Naive thymus-derived CD8-positive, alpha-beta T cell (primary cell): ENCODE measurements at regions not wholly inside any gene's neighbourhood (a gene's known extent, or its start where the extent isn't known, plus 50 kb on each side); places are given as distances from the start of the nearest gene placed in this dataset.

ENCODE experiments used
- ATAC-seq, 2 donors: fragments of 150-1000 bp; cut with Tn5 transposase in 1 of 2; sonication (Bioruptor Pico), chemical (Tn5 transposase) in 1 of 2; 1 replicate in 1 of 2; 2 replicates in 1 of 2; pipeline ENCODE4 v1.10.0; 2021; ENCODE audit warnings: mild to moderate bottlenecking in 2 of 2, moderate library complexity in 2 of 2
- POLR2A ChIA-PET: fragments of 350-600 bp; sonication (Branson Sonifier 250); formaldehyde crosslinking; loops from one replicate; lab custom pipeline; 2021; ENCODE audit warnings: antibody characterized with exemption; lab: Charles Lee
- DNase-seq, 10 donors: peaks; one replicate each; pipeline versions ENCODE4 v3.0.0 to v3.0.0-alpha.2; 2020 to 2022
- H3K27ac Mint-ChIP-seq, 10 donors: one replicate each; pipeline ENCODE4 v1.8.0; 2020 to 2022; ENCODE audit warnings: mild to moderate bottlenecking in 10 of 10, mixed read lengths in 10 of 10, moderate library complexity in 4 of 10, inconsistent platforms in 1 of 10
- H3K27me3 Mint-ChIP-seq, 5 donors: one replicate each; pipeline ENCODE4 v1.8.0; 2021 to 2022; ENCODE audit warnings: mixed read lengths in 5 of 5
- H3K36me3 Mint-ChIP-seq, 3 donors: one replicate each; pipeline ENCODE4 v1.8.0; 2020 to 2022; ENCODE audit warnings: mixed read lengths in 3 of 3, mild to moderate bottlenecking in 2 of 3, inconsistent platforms in 1 of 3
- H3K4me1 Mint-ChIP-seq, 4 donors: one replicate each; pipeline ENCODE4 v1.8.0; 2021 to 2022; ENCODE audit warnings: mixed read lengths in 4 of 4
- H3K4me3 Mint-ChIP-seq, 10 donors: one replicate each; pipeline ENCODE4 v1.8.0; 2020 to 2022; ENCODE audit warnings: mild to moderate bottlenecking in 10 of 10, mixed read lengths in 10 of 10, moderate library complexity in 6 of 10, inconsistent platforms in 1 of 10
- H3K9me3 Mint-ChIP-seq, 9 donors: one replicate each; pipeline ENCODE4 v1.8.0; 2020 to 2022; ENCODE audit warnings: mixed read lengths in 9 of 9, mild to moderate bottlenecking in 3 of 9, inconsistent platforms in 1 of 9, moderate library complexity in 1 of 9

DNA sequence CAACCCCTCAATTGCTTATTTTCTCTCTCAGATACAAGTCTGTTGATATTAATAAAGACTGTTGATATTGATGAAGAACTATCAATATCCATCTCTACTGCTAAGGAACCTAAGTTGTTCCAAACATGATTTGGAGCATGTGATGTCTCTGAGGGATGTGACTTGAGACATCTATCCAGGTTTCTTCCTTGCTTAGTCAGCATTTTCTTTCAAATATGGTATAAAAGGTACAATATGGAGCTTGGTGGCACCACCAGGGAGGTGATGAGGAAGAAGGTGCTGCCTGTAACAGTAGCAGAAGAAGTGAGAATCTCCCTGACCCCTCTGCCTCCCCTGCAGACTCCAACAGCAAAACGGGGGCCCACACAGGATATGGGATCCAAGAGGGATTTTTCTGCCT, 329.0 kb downstream of the MAF start:
- ATAC-seq (no peak), DNase-seq (no peak)
- peak overlapping the region in 8 of 10 donors; percentile 22 to 90 (median 52) for H3K27ac Mint-ChIP-seq
- peaks cover 32 to 64% (median 61%) of the 10 kb centered on the region in 4 donors for H3K4me1 Mint-ChIP-seq
- POLR2A ChIA-PET, result no interaction called here
- no peaks in the 10 kb centered on the region for H3K36me3 Mint-ChIP-seq
- H3K27me3 Mint-ChIP-seq, result peaks cover 22 to 77% (median 57%) of the 10 kb centered on the region in 5 donors
- H3K9me3 Mint-ChIP-seq, result peaks cover 0 to 3% (median 0%) of the 10 kb centered on the region in 9 donors
- H3K4me3 Mint-ChIP-seq, result peak overlapping the region; percentile 51 to 81 (median 71)

- peaks cover 0 to 4% (median 0%) of the 10 kb centered on the region in 9 donors for H3K9me3 Mint-ChIP-seq
- H3K4me3 Mint-ChIP-seq, result peak overlapping the region in 3 of 10 donors; percentile 6 to 62 (median 61)
- ATAC-seq (no peak), DNase-seq (no peak)
- peaks cover 0 to 4% (median 0%) of the 10 kb centered on the region in 3 donors for H3K36me3 Mint-ChIP-seq
- H3K27ac Mint-ChIP-seq, result no peak overlapping the region
- H3K27me3 Mint-ChIP-seq, result peaks cover 28 to 77% (median 57%) of the 10 kb centered on the region in 5 donors
- peaks cover 34 to 64% (median 61%) of the 10 kb centered on the region in 4 donors for H3K4me1 Mint-ChIP-seq
- POLR2A ChIA-PET, result interaction anchor here (0.7 kb wide), 1 partner anchor 145 kb away, joined by 3 read pairs; no protein-coding TSS in a partner anchor
These were observed 330.5 kb downstream of the MAF start for GRCh38 chr16:79270011-79270410.

DNA sequence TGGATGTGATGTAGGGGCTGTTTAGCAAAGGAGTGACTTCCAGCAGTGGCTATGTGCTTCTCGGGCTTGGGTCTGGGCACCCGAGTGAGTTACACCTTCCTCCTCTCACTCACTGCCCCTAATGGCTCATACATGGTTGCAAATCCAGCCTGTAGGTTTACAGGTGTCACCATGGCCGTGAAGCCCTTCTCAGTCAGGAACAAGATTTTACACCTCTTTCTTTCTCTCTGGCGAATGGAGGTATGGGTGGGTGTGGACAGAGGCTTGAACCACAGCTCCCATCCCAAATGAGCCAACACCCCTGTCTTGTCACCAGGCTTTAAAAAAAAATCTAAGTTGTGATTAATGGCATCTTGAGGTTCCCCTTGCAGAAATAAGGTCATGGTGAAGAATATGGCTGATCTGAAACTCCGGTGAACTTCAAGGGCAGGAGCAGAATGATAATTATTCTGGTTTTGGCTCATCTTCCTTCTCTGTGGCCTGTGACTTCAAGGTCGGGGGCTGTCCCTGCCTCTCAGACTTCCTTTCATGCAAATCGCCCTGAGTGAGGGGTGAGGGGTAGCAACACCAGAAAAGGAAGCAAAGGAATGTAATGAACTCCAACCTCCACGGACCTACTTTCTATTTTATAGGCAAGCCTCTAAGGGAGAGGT, 331.2 kb downstream of the MAF start:
- ATAC-seq, result no peak
- POLR2A ChIA-PET, result no interaction called here

GRCh38 chr16:79267781-79268180, 332.8 kb downstream of the MAF start:
- Mint-ChIP-seq H3K4me1 (peaks cover 28 to 57% (median 53%) of the 10 kb centered on the region in 4 donors), H3K36me3 (peaks cover 0 to 6% (median 0%) of the 10 kb centered on the region in 3 donors), H3K4me3 (no peak overlapping the region), H3K27ac (peak overlapping the region in 1 of 10 donors; percentile 58), H3K27me3 (peaks cover 36 to 83% (median 64%) of the 10 kb centered on the region in 5 donors), H3K9me3 (peaks cover 0 to 4% (median 0%) of the 10 kb centered on the region in 9 donors)
- no peak for ATAC-seq
- no peak for DNase-seq
- POLR2A ChIA-PET, result no interaction called here

More for the DNA sequence above, 331.2 kb downstream of the MAF start:
- Mint-ChIP-seq H3K4me3 (peak overlapping the region in 8 of 10 donors; percentile 33 to 67 (median 54)), H3K36me3 (peaks cover 0 to 6% (median 0%) of the 10 kb centered on the region in 3 donors), H3K27ac (peak overlapping the region in 3 of 10 donors; percentile 28 to 72 (median 71)), H3K4me1 (peaks cover 34 to 64% (median 62%) of the 10 kb centered on the region in 4 donors), H3K9me3 (peaks cover 0 to 4% (median 0%) of the 10 kb centered on the region in 9 donors), H3K27me3 (peaks cover 32 to 80% (median 61%) of the 10 kb centered on the region in 5 donors)
- peak in 1 of 10 donors; percentile 10 for DNase-seq

- H3K4me3 Mint-ChIP-seq, result peak overlapping the region in 1 of 10 donors; percentile 25
These were observed 333.4 kb downstream of the MAF start for GRCh38 chr16:79267146-79267545.

DNA sequence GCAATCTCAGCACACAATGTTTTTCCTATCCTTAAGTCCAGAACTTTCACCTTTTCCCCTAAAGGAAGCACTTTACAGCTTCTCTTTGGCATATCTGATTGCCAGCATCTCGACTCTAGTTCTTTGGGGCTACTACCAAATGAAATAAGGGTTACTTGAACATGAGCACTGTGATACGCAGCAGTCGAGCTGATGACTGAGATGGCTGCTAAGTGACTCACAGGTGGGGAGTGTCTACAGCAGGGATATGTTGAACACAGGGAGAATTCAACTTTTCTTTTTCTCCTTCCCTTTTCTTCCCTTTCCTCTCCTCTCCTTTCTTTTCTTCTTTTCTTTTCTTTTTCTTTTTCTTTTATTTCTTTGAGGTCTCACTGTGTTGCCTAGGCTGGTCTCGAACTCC, 334.8 kb downstream of the MAF start:
- Mint-ChIP-seq H3K27ac (no peak overlapping the region), H3K4me3 (no peak overlapping the region), H3K27me3 (peaks cover 32 to 93% (median 69%) of the 10 kb centered on the region in 5 donors), H3K9me3 (peaks cover 0 to 4% (median 0%) of the 10 kb centered on the region in 9 donors), H3K36me3 (peaks cover 0 to 7% (median 0%) of the 10 kb centered on the region in 3 donors), H3K4me1 (peaks cover 16 to 40% (median 34%) of the 10 kb centered on the region in 4 donors)
- DNase-seq, result no peak
- ATAC-seq, result no peak
- POLR2A ChIA-PET, result no interaction called here

More at GRCh38 chr16:79267146-79267545, 333.4 kb downstream of the MAF start:
- peaks cover 0 to 6% (median 0%) of the 10 kb centered on the region in 3 donors for H3K36me3 Mint-ChIP-seq
- ATAC-seq, result no peak
- peaks cover 0 to 4% (median 0%) of the 10 kb centered on the region in 9 donors for H3K9me3 Mint-ChIP-seq
- peaks cover 34 to 84% (median 67%) of the 10 kb centered on the region in 5 donors for H3K27me3 Mint-ChIP-seq
- H3K4me1 Mint-ChIP-seq, result peaks cover 23 to 51% (median 47%) of the 10 kb centered on the region in 4 donors
- DNase-seq, result no peak
- H3K27ac Mint-ChIP-seq, result peak overlapping the region in 2 of 10 donors; percentile 10 to 73
- POLR2A ChIA-PET, result no interaction called here

DNA sequence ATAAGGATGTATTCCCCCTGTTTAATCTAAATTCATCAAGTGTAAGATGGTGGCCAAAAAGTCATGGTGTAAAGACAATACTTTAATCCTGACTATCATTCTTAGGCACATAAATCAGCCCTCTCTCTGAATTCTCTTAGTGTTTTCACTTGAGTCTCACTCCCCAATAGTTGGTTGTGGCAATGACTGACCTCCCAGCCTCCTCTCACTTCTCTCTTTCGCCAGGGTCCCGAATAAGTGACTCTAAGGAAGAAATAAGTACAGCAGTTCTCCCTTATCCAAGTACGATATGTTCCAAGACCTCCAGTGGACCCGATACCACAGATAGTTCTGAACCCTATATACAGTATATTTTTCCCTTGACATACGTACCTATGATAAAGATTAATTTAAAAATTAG, 335.3 kb downstream of the MAF start:
- H3K9me3 Mint-ChIP-seq, result peaks cover 0 to 4% (median 0%) of the 10 kb centered on the region in 9 donors
- H3K27ac Mint-ChIP-seq, result no peak overlapping the region
- H3K36me3 Mint-ChIP-seq, result peaks cover 0 to 9% (median 0%) of the 10 kb centered on the region in 3 donors
- H3K27me3 Mint-ChIP-seq, result peaks cover 34 to 94% (median 69%) of the 10 kb centered on the region in 5 donors
- POLR2A ChIA-PET, result no interaction called here
- no peak for DNase-seq
- H3K4me1 Mint-ChIP-seq, result peaks cover 14 to 35% (median 30%) of the 10 kb centered on the region in 4 donors
- no peak for ATAC-seq
- H3K4me3 Mint-ChIP-seq, result no peak overlapping the region

- H3K36me3 Mint-ChIP-seq, result peaks cover 0 to 9% (median 0%) of the 10 kb centered on the region in 3 donors
- no peak overlapping the region for H3K4me3 Mint-ChIP-seq
- H3K9me3 Mint-ChIP-seq, result peaks cover 0 to 4% (median 0%) of the 10 kb centered on the region in 9 donors
- H3K27me3 Mint-ChIP-seq, result peaks cover 37 to 94% (median 70%) of the 10 kb centered on the region in 5 donors
- peaks cover 10 to 28% (median 24%) of the 10 kb centered on the region in 4 donors for H3K4me1 Mint-ChIP-seq
- ATAC-seq (no peak), DNase-seq (no peak)
- POLR2A ChIA-PET, result no interaction called here
- H3K27ac Mint-ChIP-seq, result no peak overlapping the region
These were observed 336.1 kb downstream of the MAF start for GRCh38 chr16:79264237-79265109.

DNA sequence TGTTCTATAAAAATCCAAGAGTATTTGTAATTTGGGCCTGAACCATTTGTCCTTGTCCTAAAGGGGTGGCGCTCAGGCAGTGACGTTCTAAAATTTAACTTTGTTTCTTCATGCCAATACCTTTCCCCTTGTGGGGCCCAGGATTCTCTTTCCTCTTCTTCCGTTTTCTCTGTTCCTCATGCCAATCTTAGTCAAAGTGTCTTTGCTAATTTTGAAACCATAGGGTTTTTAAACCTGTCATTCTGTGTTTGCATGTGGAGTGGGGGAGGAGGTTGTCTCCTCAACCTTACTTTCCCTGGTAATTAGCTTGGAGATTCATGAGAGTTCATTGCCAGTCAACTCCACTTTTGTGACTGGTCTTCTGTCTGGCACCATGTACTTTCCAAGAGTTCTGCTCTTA, 337.1 kb downstream of the MAF start:
- DNase-seq (no peak), ATAC-seq (no peak)
- no peak overlapping the region for H3K27ac Mint-ChIP-seq
- H3K4me3 Mint-ChIP-seq, result no peak overlapping the region
- POLR2A ChIA-PET, result no interaction called here
- peaks cover 0 to 4% (median 0%) of the 10 kb centered on the region in 9 donors for H3K9me3 Mint-ChIP-seq
- peaks cover 0 to 9% (median 2%) of the 10 kb centered on the region in 3 donors for H3K36me3 Mint-ChIP-seq
- H3K4me1 Mint-ChIP-seq, result peaks cover 6 to 17% (median 14%) of the 10 kb centered on the region in 4 donors
- peaks cover 40 to 95% (median 72%) of the 10 kb centered on the region in 5 donors for H3K27me3 Mint-ChIP-seq
